ENCODE measurements at regions not wholly inside any gene's neighbourhood (a gene's known extent, or its start where the extent isn't known, plus 50 kb on each side); places are given as distances from the start of the nearest gene placed in this dataset.

DNA sequence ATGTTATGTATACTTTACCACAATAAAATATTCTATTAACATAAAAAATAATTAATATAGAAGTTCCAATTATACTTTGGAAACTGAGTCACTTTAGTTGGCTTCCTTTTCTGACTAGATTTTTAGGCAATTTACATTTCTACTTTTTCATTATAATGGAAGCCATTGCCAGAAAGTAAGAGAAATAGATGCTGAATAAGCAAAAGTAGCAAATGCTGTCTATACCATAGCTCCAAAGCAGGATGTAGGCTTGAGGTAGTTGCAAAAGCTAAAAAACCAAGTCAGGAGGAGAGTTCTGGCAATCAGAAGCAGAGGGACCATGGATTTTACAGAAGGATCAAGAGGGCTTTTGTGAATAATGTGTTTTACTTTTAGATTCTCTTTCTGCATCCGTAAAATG, 262.4 kb upstream of the TMEM229A start:
- no peak for TF ChIP-seq CTCF (IDR thresholded peaks at IDR 0.05; ENCODE audit: control extremely low read depth in 1 of 3, insufficient read depth in 1 of 3, low read depth in 1 of 3, low read length in 3 of 3)
- no peak for TF ChIP-seq SAP30 (IDR thresholded peaks at IDR 0.05; ENCODE audit: insufficient read depth, insufficient replicate concordance, low read length)
- TF ChIP-seq SP1 (IDR thresholded peaks at IDR 0.05; ENCODE audit: low read depth, low read length), result no peak
- no peak for TF ChIP-seq POLR2A (IDR thresholded peaks at IDR 0.05; ENCODE audit: control extremely low read depth in 1 of 2, low read depth in 2 of 2, low read length in 2 of 2)
- no peak for TF ChIP-seq EZH2 (IDR thresholded peaks at IDR 0.05; ENCODE audit: low read depth, low read length, severe bottlenecking)
- no peak for TF ChIP-seq TAF1 (IDR thresholded peaks at IDR 0.05; ENCODE audit: low read depth, low read length)
- no peak for TF ChIP-seq ATF2 (IDR thresholded peaks at IDR 0.05; ENCODE audit: low read length)
- TF ChIP-seq BCL11A (IDR thresholded peaks at IDR 0.05; ENCODE audit: low read depth in 2 of 2, low read length in 2 of 2), result no peak
- no peak for TF ChIP-seq POLR2AphosphoS5 (IDR thresholded peaks at IDR 0.05; ENCODE audit: low read depth, low read length)
- TF ChIP-seq CEBPB (IDR thresholded peaks at IDR 0.05; ENCODE audit: low read depth, low read length), result no peak
- TF ChIP-seq TEAD4 (IDR thresholded peaks at IDR 0.05; ENCODE audit: low read depth, low read length), result no peak
- no peak for TF ChIP-seq SUZ12 (IDR thresholded peaks at IDR 0.05; ENCODE audit: low read length)
